ENCODE measurements at regions not wholly inside any gene's neighbourhood (a gene's known extent, or its start where the extent isn't known, plus 50 kb on each side); places are given as distances from the start of the nearest gene placed in this dataset.

GRCh38 chr20:17799575-17800227 lies 99.9 kb downstream of the BANF2 start:
- Mint-ChIP-seq H3K4me3 (no peak overlapping the region), H3K27ac (no peak overlapping the region), H3K4me1 (no peaks in the 10 kb centered on the region), H3K9me3 (peaks cover 14% of the 10 kb centered on the region), H3K27me3 (peaks cover 10% of the 10 kb centered on the region), H3K36me3 (peaks cover 1% of the 10 kb centered on the region)

DNA sequence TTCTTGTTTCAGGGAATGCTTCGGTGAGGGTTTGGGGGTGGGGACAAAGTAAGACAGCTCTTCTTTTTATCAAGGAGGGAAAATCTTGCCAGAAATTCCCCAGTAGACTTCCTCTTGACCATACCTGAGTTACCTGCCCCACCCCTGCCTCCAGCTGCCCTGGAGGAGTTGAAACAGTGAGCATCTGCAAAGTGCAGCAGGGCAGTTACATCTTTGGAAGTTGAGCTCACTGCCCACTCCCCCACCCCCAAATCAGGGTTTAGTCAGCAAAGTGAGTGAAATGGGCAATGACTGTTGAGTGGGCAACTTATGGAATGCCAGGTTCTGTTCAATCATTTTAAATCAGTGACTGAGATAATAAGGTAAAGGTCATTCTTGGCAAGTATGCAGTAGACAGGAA lies 98.8 kb downstream of the BANF2 start:
- no peak overlapping the region for H3K4me3 Mint-ChIP-seq
- peaks cover 14% of the 10 kb centered on the region for H3K9me3 Mint-ChIP-seq
- peaks cover 10% of the 10 kb centered on the region for H3K27me3 Mint-ChIP-seq
- no peak overlapping the region for H3K27ac Mint-ChIP-seq
- peaks cover 1% of the 10 kb centered on the region for H3K36me3 Mint-ChIP-seq
- H3K4me1 Mint-ChIP-seq: no peaks in the 10 kb centered on the region

DNA sequence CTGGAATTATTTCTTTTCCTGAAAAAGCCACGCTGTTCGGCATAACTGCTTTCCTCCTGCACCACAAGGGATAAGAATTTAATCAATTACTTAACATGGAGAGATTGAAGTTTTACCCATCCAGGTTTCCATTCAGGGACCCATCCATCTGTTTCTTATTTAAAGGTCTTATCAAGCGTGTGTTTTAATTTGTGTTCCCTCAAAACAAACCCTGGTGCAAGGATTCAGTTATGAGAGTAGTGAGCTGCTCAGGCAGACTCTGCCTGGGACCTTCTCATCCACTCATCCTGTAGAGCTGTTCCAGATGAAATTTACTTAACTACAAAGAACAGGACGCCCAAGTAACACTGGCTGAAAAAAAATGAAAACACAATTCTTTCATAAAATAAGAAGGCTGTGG lies 97.8 kb downstream of the BANF2 start:
- Mint-ChIP-seq H3K27ac (no peak overlapping the region), H3K36me3 (peaks cover 1% of the 10 kb centered on the region), H3K4me1 (no peaks in the 10 kb centered on the region), H3K9me3 (peaks cover 14% of the 10 kb centered on the region), H3K27me3 (peaks cover 10% of the 10 kb centered on the region), H3K4me3 (no peak overlapping the region)

DNA sequence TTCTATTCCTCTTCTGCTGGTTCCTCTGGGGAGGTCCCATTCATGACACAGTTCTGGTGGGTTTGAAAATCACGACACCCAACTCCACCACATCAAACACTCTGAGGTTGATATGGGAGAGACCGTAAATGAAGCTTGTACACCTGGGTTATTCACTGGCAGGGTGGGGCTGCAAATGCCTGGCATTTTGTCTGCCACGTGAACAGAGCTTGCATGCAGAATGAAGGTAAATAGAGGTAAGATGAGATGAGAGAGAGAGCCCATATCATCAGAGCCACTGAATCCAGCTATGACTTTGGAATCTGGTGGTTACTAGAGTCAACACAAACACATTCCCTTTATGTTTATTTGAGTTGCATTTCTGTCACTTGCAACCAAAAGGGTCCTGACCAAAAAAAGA lies 97.4 kb downstream of the BANF2 start:
- no peak overlapping the region for H3K27ac Mint-ChIP-seq
- peaks cover 10% of the 10 kb centered on the region for H3K27me3 Mint-ChIP-seq
- H3K36me3 Mint-ChIP-seq: peaks cover 1% of the 10 kb centered on the region
- H3K4me3 Mint-ChIP-seq: no peak overlapping the region
- peaks cover 14% of the 10 kb centered on the region for H3K9me3 Mint-ChIP-seq
- H3K4me1 Mint-ChIP-seq: no peaks in the 10 kb centered on the region

- H3K27me3 Mint-ChIP-seq: peaks cover 10% of the 10 kb centered on the region
- no peak overlapping the region for H3K4me3 Mint-ChIP-seq
- no peaks in the 10 kb centered on the region for H3K4me1 Mint-ChIP-seq
- no peak overlapping the region for H3K27ac Mint-ChIP-seq
- H3K9me3 Mint-ChIP-seq: peaks cover 14% of the 10 kb centered on the region
- peaks cover 1% of the 10 kb centered on the region for H3K36me3 Mint-ChIP-seq
These were observed 96.4 kb downstream of the BANF2 start for GRCh38 chr20:17796091-17796563.

GRCh38 chr20:17795501-17796071 lies 95.8 kb downstream of the BANF2 start:
- peaks cover 10% of the 10 kb centered on the region for H3K27me3 Mint-ChIP-seq

GRCh38 chr20:17795003-17795402 lies 95.2 kb downstream of the BANF2 start:
- Mint-ChIP-seq H3K4me1 (no peaks in the 10 kb centered on the region), H3K27me3 (peaks cover 10% of the 10 kb centered on the region), H3K9me3 (peaks cover 14% of the 10 kb centered on the region), H3K36me3 (peaks cover 1% of the 10 kb centered on the region), H3K4me3 (no peak overlapping the region), H3K27ac (no peak overlapping the region)

More at GRCh38 chr20:17795501-17796071, 95.8 kb downstream of the BANF2 start:
- Mint-ChIP-seq H3K27ac (no peak overlapping the region), H3K9me3 (peaks cover 14% of the 10 kb centered on the region), H3K36me3 (peaks cover 1% of the 10 kb centered on the region), H3K4me3 (no peak overlapping the region), H3K4me1 (no peaks in the 10 kb centered on the region)

GRCh38 chr20:17794400-17794799 lies 94.6 kb downstream of the BANF2 start:
- Mint-ChIP-seq H3K27ac (no peak overlapping the region), H3K9me3 (peaks cover 8% of the 10 kb centered on the region), H3K4me3 (no peak overlapping the region), H3K4me1 (no peaks in the 10 kb centered on the region), H3K36me3 (peaks cover 1% of the 10 kb centered on the region), H3K27me3 (peaks cover 10% of the 10 kb centered on the region)

DNA sequence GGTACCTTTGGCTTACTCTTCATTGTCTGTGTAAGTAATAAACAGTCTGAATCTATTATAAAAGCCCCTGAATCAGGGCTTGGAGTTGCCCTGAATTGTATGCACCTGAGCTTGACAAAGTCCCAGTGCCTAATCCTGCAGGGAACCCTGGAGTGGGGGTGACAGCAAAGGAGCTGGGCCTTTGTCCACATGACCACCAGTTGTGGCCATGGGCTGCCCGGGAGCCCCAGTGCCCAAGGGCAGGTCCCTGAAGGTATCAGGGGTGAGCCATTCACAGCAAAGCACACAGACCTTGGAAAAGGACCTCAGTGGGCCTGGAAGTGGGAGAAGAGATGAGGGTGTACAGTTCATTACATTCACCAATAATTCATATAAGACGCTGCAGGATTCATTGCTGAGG lies 94.2 kb downstream of the BANF2 start:
- no peak overlapping the region for H3K4me3 Mint-ChIP-seq
- no peaks in the 10 kb centered on the region for H3K36me3 Mint-ChIP-seq
- peaks cover 8% of the 10 kb centered on the region for H3K27me3 Mint-ChIP-seq
- H3K4me1 Mint-ChIP-seq: no peaks in the 10 kb centered on the region
- peaks cover 4% of the 10 kb centered on the region for H3K9me3 Mint-ChIP-seq
- H3K27ac Mint-ChIP-seq: no peak overlapping the region

- Mint-ChIP-seq H3K36me3 (no peaks in the 10 kb centered on the region), H3K4me1 (no peaks in the 10 kb centered on the region), H3K4me3 (no peak overlapping the region), H3K9me3 (no peaks in the 10 kb centered on the region), H3K27ac (no peak overlapping the region), H3K27me3 (no peaks in the 10 kb centered on the region)
These were observed 90.5 kb downstream of the BANF2 start for GRCh38 chr20:17790296-17790695.

DNA sequence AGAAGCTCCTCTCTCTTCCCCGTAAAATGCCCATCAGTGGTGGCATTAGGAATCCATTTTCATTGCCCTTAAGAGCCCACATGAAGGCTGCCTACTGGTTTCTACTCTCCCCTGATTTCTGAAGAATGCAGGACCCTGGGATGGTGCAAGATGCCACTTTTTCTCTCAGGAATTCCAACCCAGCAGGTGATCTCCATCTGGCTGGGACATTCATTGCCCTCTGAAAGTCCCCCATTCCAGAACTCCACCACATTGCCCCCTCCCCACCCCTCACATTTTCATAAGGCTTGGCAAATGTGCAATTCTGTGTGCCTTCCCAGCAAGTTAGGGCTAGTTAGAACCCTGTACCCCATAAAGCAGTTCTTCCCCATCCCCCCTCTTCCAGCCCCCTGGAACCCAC lies 88.0 kb downstream of the BANF2 start:
- Mint-ChIP-seq H3K4me1 (no peaks in the 10 kb centered on the region), H3K27me3 (no peaks in the 10 kb centered on the region), H3K36me3 (no peaks in the 10 kb centered on the region), H3K9me3 (no peaks in the 10 kb centered on the region), H3K27ac (no peak overlapping the region), H3K4me3 (no peak overlapping the region)

- Mint-ChIP-seq H3K36me3 (no peaks in the 10 kb centered on the region), H3K27me3 (no peaks in the 10 kb centered on the region), H3K4me3 (no peak overlapping the region), H3K4me1 (no peaks in the 10 kb centered on the region), H3K27ac (no peak overlapping the region), H3K9me3 (no peaks in the 10 kb centered on the region)
These were observed 86.5 kb downstream of the BANF2 start for GRCh38 chr20:17786221-17786718.
